Stimulated activated memory B cell treated with anti-CD40 and anti-IgM and Interleukin-4, amounts not matched to agents 10 μg/mL and 1 μg/mL and 100 μg/mL, for 72 hours (primary cell): ENCODE measurements at regions not wholly inside any gene's neighbourhood (a gene's known extent, or its start where the extent isn't known, plus 50 kb on each side); places are given as distances from the start of the nearest gene placed in this dataset.

Source experiments
- ATAC-seq: fragments of 150-1000 bp; cut with Tn5 transposase; 2 replicates; pipeline ENCODE4 v1.10.0; 2021
- H3K27ac Mint-ChIP-seq: one replicate; pipeline ENCODE4 v1.8.0; 2022; ENCODE audit warnings: mild to moderate bottlenecking, mixed read lengths
- H3K27me3 Mint-ChIP-seq: one replicate; pipeline ENCODE4 v1.8.0; 2022; ENCODE audit warnings: mixed read lengths
- H3K36me3 Mint-ChIP-seq: one replicate; pipeline ENCODE4 v1.8.0; 2022; ENCODE audit warnings: mixed read lengths
- H3K4me1 Mint-ChIP-seq: one replicate; pipeline ENCODE4 v1.8.0; 2022; ENCODE audit warnings: mixed read lengths
- H3K4me3 Mint-ChIP-seq: one replicate; pipeline ENCODE4 v1.8.0; 2022; ENCODE audit warnings: mild to moderate bottlenecking, moderate library complexity, mixed read lengths
- H3K9me3 Mint-ChIP-seq: one replicate; pipeline ENCODE4 v1.8.0; 2022; ENCODE audit warnings: mixed read lengths

DNA sequence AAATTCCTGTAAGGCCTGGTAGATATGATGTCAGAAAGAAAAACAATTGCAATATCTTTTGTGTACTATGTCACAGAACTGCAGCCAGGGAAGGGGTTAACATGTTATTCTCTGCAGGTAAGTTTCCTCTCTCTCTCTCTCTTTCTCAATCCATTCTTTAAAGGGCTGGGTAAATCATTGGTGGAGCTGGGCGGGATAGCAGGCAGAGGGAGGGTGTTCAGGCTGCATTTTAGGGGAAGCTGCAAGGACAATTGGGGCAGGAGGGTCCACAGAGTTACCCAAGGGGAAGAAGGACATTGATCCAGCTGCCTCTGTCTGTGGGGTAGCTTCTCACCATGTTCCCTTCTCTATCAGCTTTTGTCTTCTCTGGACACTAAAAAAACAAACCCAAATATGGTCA, 153.9 kb upstream of the BMPER start:
- Mint-ChIP-seq H3K9me3 (no peaks in the 10 kb centered on the region), H3K36me3 (no peaks in the 10 kb centered on the region), H3K4me3 (no peak overlapping the region), H3K27me3 (peaks cover 9% of the 10 kb centered on the region), H3K27ac (no peak overlapping the region), H3K4me1 (no peaks in the 10 kb centered on the region)
- ATAC-seq: no peak

DNA sequence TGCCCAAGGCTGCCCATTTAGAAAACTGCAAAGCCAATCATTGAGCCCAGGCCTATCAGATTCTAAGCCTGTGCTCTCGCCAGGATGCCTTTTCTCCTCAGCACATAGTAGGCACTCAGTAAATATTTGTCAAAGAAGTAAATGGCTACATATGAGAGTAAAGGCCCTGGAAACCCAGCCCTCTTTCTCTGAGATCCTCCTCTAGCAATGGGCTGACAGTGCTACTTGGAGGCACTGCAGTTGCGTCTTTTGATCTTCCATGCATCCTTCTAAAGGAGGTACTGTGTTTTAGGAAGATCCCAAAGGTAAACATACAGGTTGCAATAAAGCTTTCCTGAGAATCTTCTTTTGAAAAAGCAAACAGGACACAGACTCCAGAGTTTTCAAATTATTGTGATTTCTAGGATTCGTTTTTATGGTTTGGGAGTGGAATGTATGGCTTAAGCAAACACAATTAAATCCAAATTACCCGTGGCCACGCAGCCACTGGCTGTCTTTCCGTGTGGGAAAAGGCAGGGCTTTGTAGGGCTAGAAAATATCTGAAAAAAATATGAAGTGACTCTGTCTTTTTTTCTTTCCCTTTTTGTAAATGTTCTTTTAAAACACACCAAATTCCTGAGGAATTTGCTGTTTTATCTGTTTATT, 151.3 kb upstream of the BMPER start:
- Mint-ChIP-seq H3K9me3 (no peaks in the 10 kb centered on the region), H3K27me3 (peaks cover 9% of the 10 kb centered on the region), H3K27ac (no peak overlapping the region), H3K4me3 (no peak overlapping the region), H3K4me1 (no peaks in the 10 kb centered on the region), H3K36me3 (no peaks in the 10 kb centered on the region)
- no peak for ATAC-seq

DNA sequence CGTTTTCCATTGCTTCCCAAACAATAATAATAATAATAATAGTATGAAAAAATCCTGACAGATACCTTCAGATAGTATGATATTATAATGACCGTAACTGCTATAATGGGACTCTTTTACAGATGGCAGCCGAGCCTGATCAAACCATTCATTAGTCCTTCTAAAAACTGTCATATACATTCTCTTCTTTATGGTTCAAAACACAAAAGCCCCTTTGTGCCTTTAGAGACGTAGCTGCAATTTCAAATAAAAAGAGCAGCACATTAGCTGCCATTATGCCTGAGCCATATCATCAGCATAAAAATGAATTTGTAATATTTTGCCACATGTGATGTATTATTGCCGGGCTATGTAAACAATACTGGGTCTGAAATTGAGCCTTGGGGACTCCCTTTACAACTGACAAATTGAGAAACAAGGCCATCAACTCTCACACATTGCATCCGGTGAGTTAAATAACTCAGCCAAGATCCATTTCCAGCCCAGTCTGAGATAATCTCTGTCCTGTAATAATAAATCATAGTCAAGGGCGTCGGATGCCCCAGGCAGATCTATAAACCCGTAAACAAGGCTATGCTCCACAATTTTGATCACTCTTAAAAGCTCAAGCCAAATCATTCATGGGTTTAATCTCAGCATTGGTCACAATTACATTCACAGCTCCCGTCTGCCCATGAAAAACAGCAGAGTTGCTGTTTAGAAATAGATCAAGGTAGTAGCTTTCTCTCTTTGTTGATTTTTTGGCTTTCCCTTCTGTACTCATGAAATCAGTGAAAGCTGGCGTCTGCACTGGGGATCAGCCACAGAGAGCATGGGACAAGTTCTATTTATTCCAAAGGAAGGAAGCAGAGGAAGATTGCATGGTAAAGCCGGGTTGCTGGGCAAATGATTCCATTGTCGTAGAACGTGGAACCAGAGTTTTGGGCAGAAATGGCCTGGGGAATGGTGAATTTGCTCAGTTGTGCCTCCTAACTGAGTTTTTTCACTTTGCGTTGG, 150.1 kb upstream of the BMPER start:
- Mint-ChIP-seq H3K27ac (no peak overlapping the region), H3K36me3 (no peaks in the 10 kb centered on the region), H3K27me3 (peaks cover 9% of the 10 kb centered on the region), H3K4me1 (no peaks in the 10 kb centered on the region), H3K9me3 (no peaks in the 10 kb centered on the region), H3K4me3 (no peak overlapping the region)
- ATAC-seq: no peak

DNA sequence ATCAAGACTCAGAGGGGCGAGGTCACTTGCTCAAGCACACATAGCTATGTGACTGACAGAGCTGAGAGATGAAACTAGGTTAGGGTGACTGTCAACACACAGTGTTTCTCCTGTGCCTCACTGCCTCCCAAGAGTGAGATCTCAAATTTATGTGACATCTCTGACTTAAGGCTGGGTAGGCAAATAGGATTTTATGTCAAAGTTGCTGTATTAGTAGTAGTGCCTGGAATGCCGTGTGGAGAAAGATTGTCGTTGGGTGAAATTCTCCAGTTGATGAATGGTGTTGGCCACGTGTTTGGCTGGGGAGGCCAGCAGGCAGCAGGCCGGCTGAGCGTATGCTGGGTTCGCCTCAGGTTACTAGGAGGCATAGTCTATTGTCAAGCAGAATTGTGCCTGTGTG, 148.3 kb upstream of the BMPER start:
- no peak overlapping the region for H3K27ac Mint-ChIP-seq
- H3K36me3 Mint-ChIP-seq: no peaks in the 10 kb centered on the region
- no peak overlapping the region for H3K4me3 Mint-ChIP-seq
- H3K9me3 Mint-ChIP-seq: no peaks in the 10 kb centered on the region
- peaks cover 9% of the 10 kb centered on the region for H3K27me3 Mint-ChIP-seq
- H3K4me1 Mint-ChIP-seq: no peaks in the 10 kb centered on the region
- no peak for ATAC-seq

DNA sequence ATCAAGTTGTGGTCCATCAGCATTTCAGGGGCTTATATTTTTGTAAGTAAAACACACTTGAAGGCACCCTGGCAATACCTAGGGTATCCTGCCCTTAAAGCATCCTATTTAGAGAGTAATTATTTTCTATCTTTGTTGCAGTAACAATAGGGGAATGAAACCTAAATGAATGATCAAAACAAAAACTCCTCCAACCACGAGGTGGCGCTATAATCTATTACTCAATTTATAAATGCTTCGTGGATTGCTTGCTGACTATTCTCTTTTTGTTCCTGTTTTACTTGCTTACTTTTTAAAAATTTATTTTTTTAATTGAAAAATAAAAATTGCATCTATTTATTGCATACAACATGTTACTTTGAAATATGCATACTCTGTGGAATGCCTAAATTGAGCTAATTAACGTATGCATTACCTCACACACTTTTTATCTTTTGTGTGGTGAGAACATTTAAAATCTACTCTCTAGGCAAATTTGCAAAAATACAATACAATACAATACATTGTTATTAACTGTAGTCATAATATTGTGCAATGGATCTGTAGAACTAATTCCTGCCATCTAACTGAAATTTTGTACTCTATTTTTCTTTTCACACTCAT, 147.7 kb upstream of the BMPER start:
- H3K27me3 Mint-ChIP-seq: peaks cover 9% of the 10 kb centered on the region
- H3K4me3 Mint-ChIP-seq: no peak overlapping the region
- H3K36me3 Mint-ChIP-seq: no peaks in the 10 kb centered on the region
- H3K9me3 Mint-ChIP-seq: no peaks in the 10 kb centered on the region
- H3K4me1 Mint-ChIP-seq: no peaks in the 10 kb centered on the region
- ATAC-seq: no peak
- no peak overlapping the region for H3K27ac Mint-ChIP-seq

DNA sequence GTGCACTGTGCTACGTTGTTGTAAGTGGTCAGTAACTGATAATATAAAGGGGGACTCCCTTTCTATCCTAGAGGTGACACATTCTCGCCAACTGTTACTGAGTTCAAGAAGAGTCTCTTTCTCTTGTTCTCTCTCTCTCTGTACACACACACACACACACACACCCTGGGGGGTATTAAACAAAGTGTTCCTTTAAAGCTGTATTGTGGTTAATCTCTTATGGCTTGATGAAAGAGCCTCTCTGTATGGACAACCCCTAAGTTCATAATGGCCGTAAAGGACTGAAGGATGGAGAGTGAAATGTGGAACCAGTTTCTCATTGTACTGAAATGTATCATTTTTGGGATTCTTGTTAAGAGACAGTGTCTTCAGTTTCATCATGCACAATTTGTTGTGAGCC, 145.2 kb upstream of the BMPER start:
- Mint-ChIP-seq H3K36me3 (no peaks in the 10 kb centered on the region), H3K4me1 (no peaks in the 10 kb centered on the region)
- ATAC-seq: no peak

DNA sequence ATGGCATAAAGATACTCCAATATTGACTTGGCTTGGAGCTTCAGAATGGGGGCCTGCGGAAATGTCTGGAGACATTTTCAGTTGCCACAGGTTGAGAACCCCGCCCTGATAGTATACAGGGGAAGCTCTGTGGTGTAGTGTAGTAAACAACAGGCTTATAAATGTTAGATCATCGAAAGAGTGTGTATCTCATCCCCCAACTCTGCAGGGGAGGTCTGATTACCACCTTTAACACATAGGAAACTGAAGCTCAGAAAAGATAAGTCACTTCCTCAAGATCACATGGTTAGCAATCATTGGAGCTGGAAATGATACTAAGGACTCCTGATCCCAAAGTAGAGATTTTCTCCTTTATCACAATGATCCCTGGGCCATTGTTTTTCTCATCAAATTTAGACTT, 144.5 kb upstream of the BMPER start:
- Mint-ChIP-seq H3K9me3 (no peaks in the 10 kb centered on the region), H3K36me3 (no peaks in the 10 kb centered on the region), H3K4me3 (no peak overlapping the region), H3K4me1 (no peaks in the 10 kb centered on the region), H3K27ac (no peak overlapping the region), H3K27me3 (no peaks in the 10 kb centered on the region)
- no peak for ATAC-seq

More for the DNA sequence above, 145.2 kb upstream of the BMPER start:
- H3K9me3 Mint-ChIP-seq: no peaks in the 10 kb centered on the region
- H3K4me3 Mint-ChIP-seq: no peak overlapping the region
- no peak overlapping the region for H3K27ac Mint-ChIP-seq
- no peaks in the 10 kb centered on the region for H3K27me3 Mint-ChIP-seq

DNA sequence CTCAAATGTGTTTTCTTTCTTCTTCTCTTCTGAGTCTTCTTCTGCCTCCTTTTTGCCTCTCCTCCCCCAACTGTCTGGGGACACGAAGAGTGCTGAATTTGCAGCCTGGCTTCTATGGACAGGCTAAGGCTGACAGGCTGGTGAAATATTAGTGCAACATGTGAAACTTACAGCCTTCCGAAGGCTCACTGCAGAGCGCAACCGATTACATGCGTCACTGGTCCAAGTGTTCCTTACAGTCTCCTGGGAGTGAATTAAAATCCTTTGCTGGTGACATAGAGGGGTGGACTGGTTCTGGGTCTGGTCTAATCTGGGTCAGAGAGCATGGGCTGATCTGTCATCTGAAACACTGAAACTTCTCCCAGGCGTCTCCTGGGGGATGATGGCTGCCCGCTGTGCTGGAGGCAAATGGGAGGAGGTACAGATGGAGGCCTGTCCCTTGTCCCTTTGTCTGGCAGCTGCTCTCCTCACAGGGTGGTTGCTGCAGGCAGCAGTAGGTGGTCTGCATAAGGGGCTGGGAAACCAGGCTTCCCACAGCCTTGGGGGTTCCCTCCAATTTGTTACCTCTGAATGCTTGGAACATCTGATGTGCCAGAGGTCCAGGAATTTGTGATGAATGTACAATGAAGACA, 143.8 kb upstream of the BMPER start:
- no peaks in the 10 kb centered on the region for H3K4me1 Mint-ChIP-seq
- peak; percentile 31 for ATAC-seq
- H3K9me3 Mint-ChIP-seq: no peaks in the 10 kb centered on the region
- H3K4me3 Mint-ChIP-seq: no peak overlapping the region
- H3K27ac Mint-ChIP-seq: no peak overlapping the region
- no peaks in the 10 kb centered on the region for H3K36me3 Mint-ChIP-seq
- no peaks in the 10 kb centered on the region for H3K27me3 Mint-ChIP-seq

DNA sequence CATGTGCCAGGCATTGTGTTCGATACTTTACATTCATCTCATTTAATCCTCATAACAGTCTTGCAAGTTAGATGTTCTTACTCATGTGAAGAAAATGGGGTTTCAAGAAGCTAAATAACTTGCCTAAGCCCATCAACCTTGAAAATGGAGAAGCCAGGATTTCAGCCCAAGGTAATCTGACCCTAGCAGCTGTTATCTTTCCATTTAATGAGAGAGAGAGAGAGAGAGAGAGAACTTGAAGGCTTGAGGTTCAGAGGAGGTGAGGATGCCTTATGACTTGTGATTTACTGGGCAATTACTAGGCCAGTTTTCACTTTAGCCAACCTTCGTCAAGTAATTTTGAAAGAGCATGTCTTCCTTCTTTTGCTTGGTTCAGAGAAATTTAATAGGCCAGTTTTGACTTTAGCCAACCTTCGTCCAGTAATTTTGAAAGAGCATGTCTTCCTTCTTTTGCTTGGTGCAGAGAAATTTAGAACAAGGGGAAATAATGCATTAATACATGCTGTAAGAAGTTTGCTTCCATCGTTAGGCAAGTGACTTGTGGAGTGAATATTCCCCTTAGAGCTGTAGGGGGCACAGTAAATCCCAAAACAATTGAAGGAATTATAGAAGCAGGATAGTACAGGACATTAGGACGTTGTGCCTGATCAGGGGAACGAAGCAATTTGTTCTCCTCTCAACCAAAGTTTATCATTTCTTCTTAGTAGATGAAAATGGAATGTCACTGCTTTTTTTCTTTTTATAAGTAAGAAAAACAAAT, 143.0 kb upstream of the BMPER start:
- Mint-ChIP-seq H3K27me3 (no peaks in the 10 kb centered on the region), H3K4me1 (no peaks in the 10 kb centered on the region), H3K36me3 (no peaks in the 10 kb centered on the region), H3K4me3 (no peak overlapping the region), H3K27ac (no peak overlapping the region), H3K9me3 (no peaks in the 10 kb centered on the region)
- ATAC-seq: no peak

DNA sequence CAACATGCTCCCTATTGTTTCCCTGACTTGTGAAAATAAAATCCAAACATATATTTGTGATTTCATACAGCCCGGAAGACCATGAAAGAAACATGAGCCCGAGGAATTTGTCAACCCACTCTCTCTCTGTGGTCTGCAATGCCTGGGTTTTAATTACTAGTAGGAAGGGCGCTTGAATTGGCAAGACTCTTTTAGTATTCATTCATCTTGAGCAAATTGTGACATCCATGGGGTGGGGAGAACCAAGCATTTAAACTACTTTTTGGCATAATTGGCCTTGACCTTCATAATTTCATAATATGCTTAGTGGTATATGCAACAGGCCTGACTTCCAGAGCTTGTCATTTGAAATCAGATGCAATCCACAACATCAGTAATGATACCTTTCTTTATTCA, 142.4 kb upstream of the BMPER start:
- no peak for ATAC-seq
- Mint-ChIP-seq H3K27ac (no peak overlapping the region), H3K4me1 (no peaks in the 10 kb centered on the region), H3K4me3 (no peak overlapping the region), H3K9me3 (no peaks in the 10 kb centered on the region), H3K36me3 (no peaks in the 10 kb centered on the region), H3K27me3 (no peaks in the 10 kb centered on the region)

DNA sequence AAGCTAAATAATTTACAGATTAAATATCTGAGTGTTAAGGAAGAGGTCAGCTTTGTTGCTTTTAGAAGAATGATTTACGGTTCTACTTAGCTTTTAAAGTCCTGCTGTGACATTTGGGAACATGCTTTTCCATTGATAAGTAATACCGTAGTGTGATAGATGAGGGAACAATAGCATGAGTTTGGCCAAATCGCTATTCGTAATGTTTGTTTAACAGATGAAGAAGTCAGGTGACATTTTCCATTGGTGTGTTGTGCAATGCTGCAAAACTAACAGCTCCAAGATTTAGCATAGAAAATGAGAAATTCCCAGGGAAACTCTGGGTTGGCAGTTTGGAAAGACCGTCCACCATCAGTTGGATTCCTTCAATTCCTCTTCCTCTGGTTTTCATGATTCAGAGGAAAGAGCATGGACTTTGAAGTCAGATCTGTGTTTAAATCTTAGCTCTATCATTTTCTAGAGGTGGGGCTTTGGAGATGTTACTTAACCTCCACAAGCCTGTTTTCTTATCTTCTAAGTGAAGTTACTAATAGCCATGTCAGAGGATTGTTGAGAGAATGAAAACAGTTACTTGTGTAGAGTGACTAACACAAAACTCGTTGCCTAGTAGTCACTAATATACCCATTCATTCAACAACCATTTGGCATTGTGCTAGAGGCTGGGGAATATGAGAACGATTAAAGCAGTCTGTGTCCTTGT, 140.4 kb upstream of the BMPER start:
- Mint-ChIP-seq H3K27ac (no peak overlapping the region), H3K27me3 (no peaks in the 10 kb centered on the region), H3K9me3 (no peaks in the 10 kb centered on the region), H3K36me3 (no peaks in the 10 kb centered on the region), H3K4me3 (no peak overlapping the region), H3K4me1 (no peaks in the 10 kb centered on the region)
- no peak for ATAC-seq

DNA sequence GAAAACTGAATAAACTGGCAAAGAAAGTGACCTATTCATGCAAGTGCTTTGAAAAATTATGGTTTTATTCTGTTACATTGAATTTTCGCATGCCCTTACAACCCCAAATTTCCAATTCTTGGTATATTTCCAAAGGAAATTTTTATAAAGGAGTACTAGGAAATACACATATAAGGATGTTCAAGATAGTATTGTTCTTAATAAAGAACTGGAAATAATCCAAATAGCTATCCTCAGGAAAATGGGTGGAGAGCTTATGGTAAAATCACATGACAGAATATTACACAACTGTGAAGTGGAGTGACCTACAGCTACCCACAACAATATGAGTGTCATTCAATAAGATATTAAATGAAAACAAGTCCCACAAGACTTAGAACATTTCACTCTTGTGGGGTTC, 138.9 kb upstream of the BMPER start:
- Mint-ChIP-seq H3K4me1 (no peaks in the 10 kb centered on the region), H3K36me3 (no peaks in the 10 kb centered on the region), H3K9me3 (no peaks in the 10 kb centered on the region), H3K4me3 (no peak overlapping the region), H3K27me3 (no peaks in the 10 kb centered on the region), H3K27ac (no peak overlapping the region)
- no peak for ATAC-seq

DNA sequence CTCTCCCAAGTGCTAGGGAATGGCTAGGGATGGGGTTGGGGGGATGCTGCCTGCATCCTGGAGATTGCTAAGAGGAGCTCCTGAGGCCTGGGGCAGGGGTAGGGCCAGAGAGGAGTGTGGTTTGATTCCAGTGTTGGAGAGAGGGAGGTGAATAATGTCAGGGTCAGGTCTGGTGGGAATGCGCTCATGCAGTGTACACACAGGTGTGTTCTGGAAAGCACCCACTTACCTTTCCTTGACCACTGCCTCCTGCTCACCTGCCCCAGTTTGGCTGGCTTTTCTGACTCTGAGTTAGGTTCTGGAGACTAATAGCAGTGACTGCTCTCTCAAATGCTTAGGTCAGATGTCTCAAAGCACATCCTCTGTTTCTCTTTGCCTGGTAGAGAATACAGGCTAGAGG, 135.4 kb upstream of the BMPER start:
- no peaks in the 10 kb centered on the region for H3K36me3 Mint-ChIP-seq
- H3K27ac Mint-ChIP-seq: no peak overlapping the region
- H3K4me3 Mint-ChIP-seq: no peak overlapping the region
- no peaks in the 10 kb centered on the region for H3K27me3 Mint-ChIP-seq
- no peak for ATAC-seq
- H3K9me3 Mint-ChIP-seq: no peaks in the 10 kb centered on the region
- H3K4me1 Mint-ChIP-seq: no peaks in the 10 kb centered on the region

DNA sequence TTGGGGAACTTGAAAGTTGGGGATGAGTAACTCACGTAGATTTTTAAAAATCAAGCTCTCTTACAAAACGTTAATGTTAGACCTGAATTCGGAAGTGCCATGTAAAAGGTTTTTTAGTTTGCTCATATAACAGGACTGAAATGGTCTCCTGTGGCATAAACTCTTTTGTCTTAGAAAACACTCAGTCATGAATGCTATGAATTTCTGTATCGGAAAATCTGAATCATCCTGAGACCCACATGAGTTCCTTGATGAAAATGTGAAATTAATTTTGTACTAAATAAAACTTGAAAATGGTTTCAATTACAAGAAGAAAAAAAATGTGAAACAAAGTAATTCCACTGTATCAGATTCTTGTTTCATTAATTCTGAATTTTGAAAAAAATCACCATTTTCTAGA, 134.8 kb upstream of the BMPER start:
- Mint-ChIP-seq H3K27ac (no peak overlapping the region), H3K9me3 (no peaks in the 10 kb centered on the region)

More for the DNA sequence above, 134.8 kb upstream of the BMPER start:
- no peaks in the 10 kb centered on the region for H3K36me3 Mint-ChIP-seq
- ATAC-seq: no peak
- H3K4me1 Mint-ChIP-seq: no peaks in the 10 kb centered on the region
- H3K4me3 Mint-ChIP-seq: no peak overlapping the region
- no peaks in the 10 kb centered on the region for H3K27me3 Mint-ChIP-seq
